ENCODE measurements at regions not wholly inside any gene's neighbourhood (a gene's known extent, or its start where the extent isn't known, plus 50 kb on each side); places are given as distances from the start of the nearest gene placed in this dataset.

- TF ChIP-seq CHD2 (IDR thresholded peaks at IDR 0.05; ENCODE audit: low read length, partially characterized antibody) (no peak), CTCF (IDR thresholded peaks at IDR 0.05) (no peak), EZH2phosphoT487 (IDR thresholded peaks at IDR 0.05; ENCODE audit: borderline replicate concordance, low read depth) (no peak), RAD21 (IDR thresholded peaks at IDR 0.05; ENCODE audit: low read length) (no peak), FOXM1 (IDR thresholded peaks at IDR 0.05; ENCODE audit: low read depth) (no peak), GABPA (IDR thresholded peaks at IDR 0.05; ENCODE audit: low read depth) (no peak), SMC3 (IDR thresholded peaks at IDR 0.05; ENCODE audit: low read depth, low read length) (no peak), MXI1 (IDR thresholded peaks at IDR 0.05; ENCODE audit: low read depth, low read length) (no peak)
Measured at GRCh38 chr20:6502219-6502618, 265.3 kb upstream of the BMP2 start.

All from SK-N-SH (cell line).